K562 (cell line): ENCODE measurements at regions not wholly inside any gene's neighbourhood (a gene's known extent, or its start where the extent isn't known, plus 50 kb on each side); places are given as distances from the start of the nearest gene placed in this dataset.

Source experiments
- ATAC-seq: fragments of 200-7000 bp; cut with Tn5 transposase; 3 replicates; pipeline ENCODE4 v1.9.1; 2020; ENCODE audit warnings: moderate library complexity
- BruUV-seq: library from RNA; stranded (reverse); fragments of 400-500 nt; replicated peaks from 2 replicates; lab custom pipeline; 2021; lab: Mats Ljungman, UMichigan
- CTCF ChIA-PET: fragments of 300-600 bp; formaldehyde crosslinking; extraction: SDS; loops from one replicate; lab custom pipeline; 2021; ENCODE audit warnings: low intra/inter-chr PET ratio; lab: Yijun Ruan, JAX
- POLR2A ChIA-PET: fragments of 300-600, 350-650 bp; sonication (Branson Sonifier 250); formaldehyde crosslinking; extraction: SDS; loops from one replicate; lab custom pipeline; 2021; ENCODE audit warnings: antibody characterized with exemption, inconsistent platforms; lab: Yijun Ruan, JAX
- DNase-seq, 4 experiments: peaks; one replicate each; pipeline versions ENCODE4 v3.0.0 to v3.0.0-alpha.2; 2011 to 2018; ENCODE audit warnings: low spot score in 3 of 4, mixed read lengths in 3 of 4; ENCODE audit errors: extremely low read depth in 1 of 4
- FAIRE-seq: peaks from 2 replicates; lab custom pipeline; 2011; peaks lifted over from hg19 to GRCh38; lab: Jason Lieb, UNC
- H2AFZ ChIP-seq: 2 replicates; pipeline ENCODE4 v1.6.0; 2011; ENCODE audit warnings: low read depth, low read length, control low read depth, inconsistent platforms
- H3K27ac ChIP-seq: fragments of 200-600 bp; 3 replicates; pipeline ENCODE4 v1.8.0; 2011; ENCODE audit warnings: low read depth, mild to moderate bottlenecking, control low read depth, inconsistent platforms, low read length, moderate library complexity, mixed read lengths; ENCODE audit errors: extremely low read depth
- H3K27me3 ChIP-seq, 2 experiments: fragments of 300-600 bp in 1 of 2; 2 replicates in 1 of 2; 3 replicates in 1 of 2; pipeline versions ENCODE4 v1.6.0 to v1.8.0; 2011; ENCODE audit warnings: inconsistent platforms in 2 of 2, low read length in 2 of 2, mild to moderate bottlenecking in 1 of 2, mixed read lengths in 1 of 2, moderate library complexity in 1 of 2; ENCODE audit not compliant: control insufficient read depth in 2 of 2, insufficient read depth in 2 of 2
- H3K36me3 ChIP-seq: fragments of 300-600 bp; 3 replicates; pipeline ENCODE4 v1.8.0; 2011; ENCODE audit warnings: mild to moderate bottlenecking, low read length, inconsistent platforms; ENCODE audit not compliant: control insufficient read depth, insufficient read depth
- H3K4me1 ChIP-seq, 2 experiments: fragments of 200-600 bp in 1 of 2; replicated peaks in 1 of 2; 2 replicates in 1 of 2; 3 replicates in 1 of 2; pipeline versions ENCODE4 v1.5.1 to v1.8.0; 2011; ENCODE audit warnings: inconsistent platforms in 2 of 2, low read length in 2 of 2, mild to moderate bottlenecking in 1 of 2, mixed read lengths in 1 of 2, moderate library complexity in 1 of 2; ENCODE audit not compliant: control insufficient read depth in 2 of 2, insufficient read depth in 2 of 2
- H3K4me2 ChIP-seq: 2 replicates; pipeline ENCODE4 v1.6.1; 2011; ENCODE audit warnings: low read length, control low read depth, inconsistent platforms, mixed read lengths; ENCODE audit not compliant: insufficient read depth
- H3K4me3 ChIP-seq: fragments of 200-600 bp; sonication (generic), shearing (Covaris generic); 2 replicates; pipeline ENCODE4 v1.5.1; 2016; ENCODE audit warnings: control low read depth, inconsistent platforms
- H3K79me2 ChIP-seq: fragments of 200-600 bp; 3 replicates; pipeline ENCODE4 v1.8.0; 2011; ENCODE audit warnings: low read length, inconsistent platforms; ENCODE audit not compliant: control insufficient read depth, insufficient read depth
- H3K9ac ChIP-seq, 2 experiments: 2 replicates each; pipeline versions ENCODE4 v1.6.0 to v1.6.1; 2011; ENCODE audit warnings: low read depth in 2 of 2, low read length in 2 of 2, control low read depth in 1 of 2, inconsistent platforms in 1 of 2, mild to moderate bottlenecking in 1 of 2, mixed read lengths in 1 of 2; ENCODE audit not compliant: insufficient read depth in 1 of 2
- H3K9me1 ChIP-seq: one replicate; pipeline ENCODE4 v1.6.0; 2011; ENCODE audit warnings: inconsistent platforms, mild to moderate bottlenecking, low read length, moderate library complexity; ENCODE audit not compliant: control insufficient read depth, insufficient read depth
- H3K9me3 ChIP-seq: replicated peaks from 2 replicates; pipeline ENCODE4 v1.5.1; 2011; ENCODE audit warnings: low read depth, low read length, inconsistent platforms; ENCODE audit not compliant: control insufficient read depth, insufficient read depth
- H4K20me1 ChIP-seq: replicated peaks from 2 replicates; pipeline ENCODE4 v1.6.1; 2011; ENCODE audit warnings: low read length, inconsistent platforms, mixed read lengths; ENCODE audit not compliant: control insufficient read depth, insufficient read depth
- CBFA2T3 ChIP-seq: fragments of 450-650 bp; IDR thresholded peaks from 2 replicates; pipeline ENCODE4 v1.6.1; 2017
- PKNOX1 ChIP-seq: fragments of 450-650 bp; IDR thresholded peaks from 2 replicates; pipeline ENCODE4 v1.6.1; 2016
- TAF15 ChIP-seq: fragments of 200-400 bp; formaldehyde crosslinking; IDR thresholded peaks from 2 replicates; pipeline ENCODE4 v1.6.1; 2017; ENCODE audit warnings: mild to moderate bottlenecking, low read depth, low read length, moderate library complexity
- ZMIZ1 ChIP-seq, 2 experiments: fragments of 150-350 bp in 1 of 2; IDR thresholded peaks; 2 replicates each; pipeline ENCODE4 v1.6.1; 2012 to 2016; ENCODE audit warnings: low read depth in 2 of 2, low read length in 2 of 2, mild to moderate bottlenecking in 1 of 2, moderate library complexity in 1 of 2
- ZNF444 ChIP-seq: fragments of 250-450 bp; sonication (Bioruptor Pico); IDR thresholded peaks from 2 replicates; pipeline ENCODE4 v1.4.0; 2020; ENCODE audit warnings: mild to moderate bottlenecking, moderate library complexity
- in situ Hi-C: fragments of 300-500 bp; cut with MboI; formaldehyde crosslinking; loops from 4 replicates; pipeline ENCODE4 v1.15.0; 2018; ENCODE audit warnings: inconsistent platforms, mixed read lengths
- intact Hi-C: fragments of 100-400 bp; cut with micrococcal nuclease; formaldehyde crosslinking; loops from 2 replicates; pipeline ENCODE4 v1.14.2; 2022
- TF ChIP-seq, protein P1 (sequence below), 2 experiments: fragments of 450-650 bp; IDR thresholded peaks; 2 replicates each; pipeline ENCODE4 v1.6.1; 2016; ENCODE audit warnings: mild to moderate bottlenecking in 2 of 2, borderline replicate concordance in 1 of 2, low read depth in 1 of 2, moderate library complexity in 1 of 2

GRCh38 chr15:39318231-39318630, 262.6 kb upstream of the THBS1 start (continued):
- TF ChIP-seq CBFA2T3: no peak

DNA sequence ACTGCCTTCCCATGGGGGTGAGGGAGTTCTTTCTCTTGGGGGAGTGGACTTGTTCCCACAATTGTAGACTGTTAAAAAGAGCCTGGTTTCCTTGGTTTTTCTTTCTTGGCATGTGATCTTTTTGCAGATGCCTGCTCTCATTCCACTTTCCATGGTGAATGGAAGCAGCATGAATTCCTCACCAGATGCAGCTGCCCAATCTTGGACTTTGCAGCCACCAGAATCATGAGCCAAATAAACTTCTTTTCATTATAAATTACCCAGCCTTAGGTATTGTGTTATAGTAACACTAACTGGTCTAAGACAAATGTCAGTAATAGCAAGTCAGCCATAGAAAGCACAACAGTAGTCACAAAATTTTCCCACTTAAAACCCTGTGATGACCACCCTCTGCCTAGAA, 260.5 kb upstream of the THBS1 start:
- no peak for FAIRE-seq
- no peaks in the 10 kb centered on the region for H3K9me3 ChIP-seq
- no peak overlapping the region for H3K4me3 ChIP-seq
- POLR2A ChIA-PET: no interaction called here
- H3K27ac ChIP-seq: no peak overlapping the region
- no peaks in the 10 kb centered on the region for H3K79me2 ChIP-seq
- intact Hi-C loops (no loop called here), in situ Hi-C loops (no loop called here)
- H3K4me1 ChIP-seq: no peaks in the 10 kb centered on the region
- H3K9me1 ChIP-seq: no peaks in the 10 kb centered on the region
- no peak overlapping the region for H3K9ac ChIP-seq
- BruUV-seq: no TSS peak
- H3K27me3 ChIP-seq: no peaks in the 10 kb centered on the region
- DNase-seq: no peak
- no peaks in the 10 kb centered on the region for H3K36me3 ChIP-seq
- CTCF ChIA-PET: no interaction called here
- H4K20me1 ChIP-seq: no peaks in the 10 kb centered on the region
- ATAC-seq: no peak
- H3K4me2 ChIP-seq: no peak overlapping the region
- no peak overlapping the region for H2AFZ ChIP-seq
- TF ChIP-seq, protein P1, sequence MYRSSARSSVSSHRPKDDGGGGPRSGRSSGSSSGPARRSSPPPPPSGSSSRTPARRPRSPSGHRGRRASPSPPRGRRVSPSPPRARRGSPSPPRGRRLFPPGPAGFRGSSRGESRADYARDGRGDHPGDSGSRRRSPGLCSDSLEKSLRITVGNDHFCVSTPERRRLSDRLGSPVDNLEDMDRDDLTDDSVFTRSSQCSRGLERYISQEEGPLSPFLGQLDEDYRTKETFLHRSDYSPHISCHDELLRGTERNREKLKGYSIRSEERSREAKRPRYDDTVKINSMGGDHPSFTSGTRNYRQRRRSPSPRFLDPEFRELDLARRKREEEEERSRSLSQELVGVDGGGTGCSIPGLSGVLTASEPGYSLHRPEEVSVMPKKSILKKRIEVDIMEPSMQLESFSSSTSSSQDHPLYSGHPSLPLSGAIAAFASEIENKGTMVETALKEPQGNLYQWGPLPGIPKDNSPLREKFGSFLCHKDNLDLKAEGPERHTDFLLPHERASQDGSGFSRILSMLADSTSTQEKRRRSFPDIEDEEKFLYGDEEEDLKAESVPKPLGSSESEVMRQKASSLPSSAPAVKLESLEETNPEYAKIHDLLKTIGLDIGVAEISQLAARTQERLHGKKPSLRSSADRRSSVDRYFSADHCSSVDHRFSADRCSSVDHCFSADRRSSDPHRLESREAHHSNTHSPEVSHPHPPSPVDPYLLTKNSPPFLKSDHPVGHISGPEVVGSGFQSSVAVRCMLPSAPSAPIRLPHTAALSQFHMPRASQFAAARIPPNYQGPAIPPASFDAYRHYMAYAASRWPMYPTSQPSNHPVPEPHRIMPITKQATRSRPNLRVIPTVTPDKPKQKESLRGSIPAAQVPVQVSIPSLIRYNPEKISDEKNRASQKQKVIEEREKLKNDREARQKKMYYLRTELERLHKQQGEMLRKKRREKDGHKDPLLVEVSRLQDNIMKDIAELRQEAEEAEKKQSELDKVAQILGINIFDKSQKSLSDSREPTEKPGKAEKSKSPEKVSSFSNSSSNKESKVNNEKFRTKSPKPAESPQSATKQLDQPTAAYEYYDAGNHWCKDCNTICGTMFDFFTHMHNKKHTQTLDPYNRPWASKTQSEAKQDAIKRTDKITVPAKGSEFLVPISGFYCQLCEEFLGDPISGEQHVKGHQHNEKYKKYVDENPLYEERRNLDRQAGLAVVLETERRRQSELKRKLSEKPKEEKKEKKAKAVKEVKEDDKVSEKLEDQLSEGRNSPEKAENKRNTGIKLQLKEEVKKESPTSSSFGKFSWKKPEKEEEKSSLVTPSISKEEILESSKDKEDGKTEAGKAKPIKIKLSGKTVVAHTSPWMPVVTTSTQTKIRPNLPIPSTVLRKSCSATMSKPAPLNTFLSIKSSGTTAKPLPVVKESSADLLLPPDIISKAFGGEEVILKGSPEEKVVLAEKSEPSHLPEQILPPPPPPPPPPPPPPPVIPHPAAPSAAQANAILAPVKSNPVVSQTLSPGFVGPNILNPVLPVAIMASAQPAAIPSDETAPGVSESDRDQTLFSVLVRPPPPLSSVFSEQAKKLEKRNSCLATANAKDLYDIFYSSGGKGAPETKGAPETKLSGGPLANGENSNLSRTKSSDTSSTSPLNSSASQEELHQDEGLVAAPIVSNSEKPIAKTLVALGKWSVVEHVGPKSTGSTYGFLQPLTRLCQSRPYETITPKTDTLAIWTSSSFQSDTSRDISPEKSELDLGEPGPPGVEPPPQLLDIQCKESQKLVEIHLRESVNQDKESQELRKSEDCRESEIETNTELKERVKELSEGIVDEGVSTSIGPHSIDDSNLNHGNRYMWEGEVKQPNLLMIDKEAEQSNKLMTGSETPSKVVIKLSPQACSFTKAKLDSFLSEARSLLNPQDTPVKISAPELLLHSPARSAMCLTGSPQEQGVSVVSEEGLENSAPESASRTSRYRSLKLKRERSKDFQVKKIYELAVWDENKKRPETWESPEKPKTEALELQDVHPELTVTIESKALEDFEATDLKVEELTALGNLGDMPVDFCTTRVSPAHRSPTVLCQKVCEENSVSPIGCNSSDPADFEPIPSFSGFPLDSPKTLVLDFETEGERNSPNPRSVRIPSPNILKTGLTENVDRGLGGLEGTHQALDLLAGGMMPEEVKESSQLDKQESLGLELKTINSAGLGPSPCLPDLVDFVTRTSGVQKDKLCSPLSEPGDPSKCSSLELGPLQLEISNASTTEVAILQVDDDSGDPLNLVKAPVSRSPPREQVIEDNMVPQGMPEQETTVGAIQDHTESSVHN (IDR thresholded peaks at IDR 0.05; ENCODE audit: borderline replicate concordance in 1 of 2, low read depth in 1 of 2): no peak
- TF ChIP-seq ZMIZ1 (IDR thresholded peaks at IDR 0.05; ENCODE audit: low read depth in 2 of 2, low read length in 2 of 2) (no peak), ZNF444 (CRISPR knock-in tag) (no peak), TAF15 (no peak), PKNOX1 (no peak)
